ENCODE measurements at regions not wholly inside any gene's neighbourhood (a gene's known extent, or its start where the extent isn't known, plus 50 kb on each side); places are given as distances from the start of the nearest gene placed in this dataset.
"Not testable (repeated sequence)": the region's sequence is repeated elsewhere in the genome, so short reads cannot be mapped to it uniquely, and the experiment has no call there.

DNA sequence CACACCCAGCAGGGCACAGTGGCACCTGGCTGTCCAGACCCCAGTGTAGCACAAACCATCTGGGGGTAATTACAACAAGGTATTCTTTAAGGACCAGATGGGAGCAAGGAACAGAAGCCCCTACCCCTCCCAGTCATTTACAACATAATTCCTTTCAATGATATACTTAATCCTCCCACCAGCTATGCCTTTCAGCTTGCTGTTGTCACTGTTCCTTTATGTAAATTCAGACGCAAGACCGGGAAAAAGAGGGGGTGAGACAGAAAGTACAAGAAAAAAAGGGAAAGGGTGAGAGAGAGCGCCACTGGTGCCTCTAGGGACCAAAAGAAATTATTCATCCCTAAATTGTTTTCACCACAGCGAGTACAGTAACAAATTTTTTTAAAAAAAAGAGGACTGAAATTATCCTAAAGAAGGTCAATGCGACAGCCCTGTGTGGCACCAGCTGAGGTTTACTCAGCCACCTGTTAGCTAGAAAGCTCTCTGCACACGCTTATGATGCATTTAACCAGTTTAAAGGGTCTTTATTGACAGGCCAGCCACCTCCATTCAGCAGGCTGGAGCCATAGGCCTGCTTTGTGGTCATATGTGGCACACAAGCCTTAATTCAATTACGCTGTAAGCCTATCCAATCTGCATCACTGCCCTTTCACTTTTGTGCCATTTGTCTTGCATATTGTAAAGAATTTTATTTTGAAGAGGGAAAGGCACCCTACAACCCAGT, 210.2 kb upstream of the ISL1 start:
- no peak for DNase-seq

DNA sequence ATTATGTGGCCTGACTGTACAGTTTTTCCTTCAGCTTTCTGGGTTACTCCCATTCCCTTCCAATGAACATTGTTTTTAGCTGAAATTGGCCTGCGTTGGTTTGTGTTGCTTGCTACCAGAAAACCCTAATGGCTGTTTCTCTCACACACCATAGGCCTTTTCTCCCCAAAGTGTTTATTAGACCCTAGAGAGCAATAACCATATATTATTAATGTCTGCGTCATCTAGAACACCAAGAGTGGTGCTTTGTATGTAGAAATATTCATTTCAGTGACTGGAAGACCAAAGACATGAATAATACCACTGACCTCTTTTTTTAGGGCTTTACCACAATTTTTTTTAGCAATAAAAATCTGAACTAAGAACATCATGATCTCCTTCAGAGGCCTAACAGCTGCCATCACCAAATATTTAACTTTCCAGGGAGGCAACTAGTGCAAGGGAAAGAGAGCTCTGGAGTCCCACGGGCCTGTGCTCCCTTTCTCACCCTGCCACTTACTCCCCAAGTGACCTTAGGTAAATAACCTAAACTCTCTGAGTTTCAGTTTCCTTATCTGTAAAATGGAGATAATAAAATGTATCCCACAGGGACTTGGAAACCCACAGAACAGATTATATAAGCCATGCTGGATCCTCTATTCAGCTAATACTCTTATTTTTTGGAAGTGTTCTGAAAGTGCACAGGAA, 201.9 kb upstream of the ISL1 start:
- no peak for DNase-seq

DNA sequence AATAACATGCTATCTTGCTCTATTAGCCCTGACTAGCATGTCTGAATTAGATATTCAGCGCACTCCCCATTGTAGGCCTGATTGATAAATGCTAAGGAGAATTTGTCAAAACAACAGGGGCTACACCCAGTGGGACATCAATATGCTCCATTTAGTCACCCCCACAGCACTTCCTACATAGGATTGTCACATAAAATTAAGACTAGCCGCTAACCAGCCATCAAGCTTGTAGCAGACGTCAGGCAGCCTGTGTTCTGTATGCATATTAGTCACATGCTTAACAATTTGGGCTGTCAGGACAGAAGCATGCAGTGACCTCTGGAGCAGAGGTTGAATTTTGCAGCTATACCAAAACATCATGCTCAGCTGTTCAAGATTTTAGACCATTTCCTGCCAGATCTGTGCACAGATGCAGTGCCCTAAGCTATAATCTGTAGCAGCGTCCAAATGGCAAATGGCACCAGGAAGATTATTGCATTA, 197.4 kb upstream of the ISL1 start:
- DNase-seq = no peak

DNA sequence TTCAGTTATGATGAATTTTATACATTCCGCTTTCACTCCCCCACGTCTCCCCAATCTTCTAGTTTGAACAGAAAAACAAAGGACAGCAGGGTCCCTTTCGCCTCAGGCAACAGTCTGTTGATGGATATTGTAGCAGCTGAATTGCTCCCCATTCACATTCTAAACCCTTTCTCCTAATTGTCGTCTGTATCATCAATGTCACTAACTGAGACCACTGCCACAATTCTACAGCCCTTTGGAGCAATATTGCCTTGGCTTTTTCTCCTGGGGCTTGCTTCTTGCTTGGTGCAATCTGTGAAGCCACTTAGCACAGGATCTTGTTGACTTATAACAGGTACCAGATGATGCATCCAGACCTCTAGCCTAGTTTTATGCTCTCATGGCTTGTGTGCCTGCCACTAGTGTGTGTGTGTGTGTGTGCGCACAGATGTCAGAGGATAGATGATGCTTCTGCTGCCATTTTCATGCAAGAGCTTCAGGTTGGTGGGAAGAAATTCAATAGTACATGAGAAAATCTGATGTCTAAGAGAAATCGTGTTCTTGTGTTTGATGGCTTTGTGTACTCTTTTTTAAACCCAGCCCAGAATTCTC, 195.2 kb upstream of the ISL1 start:
- no peak for DNase-seq

DNA sequence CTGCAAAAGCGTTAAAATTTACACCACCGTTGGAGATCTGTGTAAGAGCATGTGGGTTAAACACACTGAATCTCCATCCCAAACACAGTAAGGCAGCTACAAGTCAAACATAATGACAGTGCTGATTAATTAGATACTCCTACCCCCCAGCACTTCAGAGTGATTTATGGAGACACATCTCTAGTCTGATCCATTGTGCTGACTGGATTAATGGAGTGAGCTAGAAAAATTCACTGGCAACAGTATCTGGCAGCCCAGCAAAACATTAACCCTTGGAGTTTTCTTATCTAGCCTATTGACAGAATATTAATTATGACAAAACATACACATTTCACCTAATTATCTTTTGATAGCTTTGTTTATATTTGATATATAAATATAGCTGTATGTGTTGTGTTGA, 188.6 kb upstream of the ISL1 start:
- no peak for DNase-seq

DNA sequence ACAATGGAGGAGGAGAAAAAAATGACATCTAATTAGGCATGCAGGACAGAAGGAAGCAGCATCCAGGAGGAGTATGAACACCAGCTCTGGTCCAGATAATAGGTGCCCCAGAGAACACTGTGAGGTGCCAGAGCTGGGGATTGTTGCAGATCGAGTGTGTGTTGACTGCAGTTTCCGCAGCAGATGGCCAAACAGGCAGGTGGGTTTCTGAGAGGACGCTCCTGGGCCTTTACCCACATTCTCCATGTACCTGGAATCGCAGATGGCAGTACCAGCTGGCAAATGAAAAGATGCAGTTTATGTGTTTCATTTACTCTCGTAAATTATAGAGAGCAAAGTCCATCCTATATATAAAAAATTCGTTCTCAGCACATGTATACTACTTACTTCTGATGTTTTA, 182.2 kb upstream of the ISL1 start:
- DNase-seq = no peak

DNA sequence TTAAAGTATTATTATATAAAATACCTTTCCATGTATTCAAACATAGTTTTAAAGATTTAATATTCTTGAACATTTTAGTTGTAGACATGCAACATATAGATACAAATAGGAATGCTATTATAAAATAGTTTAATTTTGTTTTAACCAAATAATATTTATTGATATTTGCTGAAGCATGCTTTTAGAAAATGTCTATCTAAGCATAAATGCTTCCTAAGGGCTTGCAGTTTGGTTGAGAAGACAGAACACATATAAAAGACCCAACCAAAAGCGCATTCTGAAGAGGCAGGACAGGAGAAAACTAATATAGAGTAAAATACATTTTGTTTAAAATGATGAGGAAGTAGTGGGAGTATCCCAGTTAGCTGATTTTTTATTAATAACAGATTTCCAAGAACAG, 181.5 kb upstream of the ISL1 start:
- DNase-seq = no peak

DNA sequence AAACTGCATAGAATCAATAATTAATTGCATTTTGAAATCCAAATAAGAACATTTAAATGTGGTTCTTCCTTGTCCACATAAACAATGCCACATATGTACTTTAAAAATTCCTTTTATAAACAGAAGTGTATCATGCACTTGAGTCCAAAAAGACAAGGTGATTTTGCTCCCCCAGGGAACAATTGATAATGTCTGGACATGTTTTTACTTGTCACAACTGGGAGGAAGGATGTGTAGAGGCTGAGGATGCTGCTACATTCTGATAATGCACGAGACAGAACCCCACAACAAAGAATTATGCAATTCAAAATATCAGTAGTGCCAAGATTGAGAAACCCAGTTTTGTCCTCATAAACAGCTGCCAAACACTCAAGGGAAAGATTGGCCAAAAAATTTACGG, 181.1 kb upstream of the ISL1 start:
- DNase-seq = no peak

DNA sequence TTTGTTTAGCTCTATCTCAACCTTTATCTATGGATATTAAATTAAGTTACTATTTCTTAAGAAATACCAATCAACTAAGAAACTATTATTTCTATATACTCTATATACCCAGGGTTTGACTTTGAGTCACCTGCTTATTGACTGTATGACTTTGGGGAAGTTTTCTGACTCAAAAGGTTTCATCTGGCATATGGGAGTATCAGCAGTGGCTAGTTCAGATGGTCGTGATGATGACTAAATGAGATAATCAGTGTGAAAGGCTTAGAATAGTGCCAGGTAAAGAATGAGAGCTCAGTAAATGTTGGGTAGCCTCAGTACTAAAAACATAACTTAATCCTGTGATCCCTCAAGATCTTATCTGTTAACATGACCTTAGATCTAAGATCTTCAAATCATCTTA, 179.7 kb upstream of the ISL1 start:
- no peak for DNase-seq

DNA sequence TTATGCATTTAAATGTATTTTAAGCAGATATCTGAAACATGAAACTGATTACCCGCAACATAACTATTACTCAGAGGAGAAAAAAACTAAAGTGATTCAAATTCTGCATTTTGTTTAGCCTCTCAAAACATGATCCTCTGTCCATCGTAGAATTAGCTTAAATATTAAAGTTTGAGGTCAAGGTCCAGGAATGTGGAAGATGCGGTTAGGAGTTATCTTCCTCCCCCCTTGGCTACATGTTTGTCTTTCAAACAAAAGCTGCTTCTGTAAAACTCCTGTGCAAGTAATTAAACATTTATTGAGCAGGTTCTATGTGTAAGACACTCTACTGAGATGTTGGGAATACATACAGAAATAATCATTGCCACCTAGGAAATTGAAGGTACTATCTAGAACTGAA, 175.0 kb upstream of the ISL1 start:
- DNase-seq = no peak

DNA sequence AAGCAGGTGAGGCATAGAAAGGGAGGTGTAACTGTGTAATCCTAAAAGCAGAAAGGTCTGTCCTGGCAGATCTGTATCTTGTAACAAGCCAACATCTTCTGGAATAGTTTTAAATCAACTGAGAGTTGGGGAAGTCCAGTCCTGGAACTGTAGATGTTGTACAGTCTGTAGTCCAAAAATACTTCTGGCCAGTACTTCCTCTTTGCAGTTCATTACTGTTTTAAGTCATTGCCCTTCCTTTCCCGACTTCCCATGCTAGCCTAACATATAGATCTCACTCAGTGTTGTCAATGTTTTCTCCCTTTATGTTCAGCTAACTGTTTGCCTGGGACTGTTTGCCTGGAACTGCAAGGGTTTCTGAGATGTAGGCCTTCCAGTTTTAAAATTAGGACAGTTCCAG, 168.5 kb upstream of the ISL1 start:
- DNase-seq = no peak

DNA sequence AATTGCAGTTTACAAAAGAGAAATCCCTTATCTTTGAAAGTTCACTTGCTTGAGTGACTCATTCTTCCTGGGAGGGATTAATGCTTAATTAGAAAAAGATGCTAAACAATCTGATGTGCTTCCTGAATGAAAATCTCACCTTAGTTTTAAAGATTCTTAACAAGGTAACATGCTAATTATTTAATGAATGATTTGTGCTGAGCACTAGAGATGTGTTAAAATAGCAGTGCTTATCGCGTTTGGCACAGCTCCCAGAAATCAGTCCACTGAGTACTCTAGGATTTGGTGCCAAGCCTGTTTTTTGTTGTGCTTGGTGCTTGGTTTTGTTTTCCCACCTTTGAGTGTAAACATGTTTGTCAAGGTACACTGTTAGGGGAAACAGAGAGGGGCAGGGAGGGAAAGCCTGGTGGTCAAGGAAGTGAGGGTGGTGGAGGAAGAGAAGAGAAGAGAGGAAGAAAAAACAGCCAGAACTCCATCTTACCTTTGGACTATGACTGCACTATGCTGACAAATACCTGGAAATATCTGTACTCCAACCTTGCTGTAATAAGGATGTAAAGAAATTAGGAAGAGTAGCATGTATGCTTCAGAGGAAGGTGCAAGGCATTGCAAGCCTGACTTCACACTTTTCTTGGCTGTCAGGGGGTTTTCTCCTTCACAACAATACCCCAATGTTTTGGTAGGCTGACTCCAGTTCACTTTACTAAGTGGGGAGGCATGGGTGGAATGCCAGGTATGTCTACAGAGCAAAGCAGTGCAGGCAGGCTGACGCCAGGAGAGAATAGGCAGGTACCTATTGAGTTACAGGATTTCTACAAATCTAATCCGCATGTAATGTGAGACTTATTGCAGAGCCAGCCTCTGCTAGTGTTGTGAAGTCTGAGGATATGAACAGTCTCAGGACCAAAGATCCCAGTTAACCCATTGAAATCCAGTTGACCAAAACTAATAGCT, 157.2 kb upstream of the ISL1 start:
- DNase-seq = no peak

DNA sequence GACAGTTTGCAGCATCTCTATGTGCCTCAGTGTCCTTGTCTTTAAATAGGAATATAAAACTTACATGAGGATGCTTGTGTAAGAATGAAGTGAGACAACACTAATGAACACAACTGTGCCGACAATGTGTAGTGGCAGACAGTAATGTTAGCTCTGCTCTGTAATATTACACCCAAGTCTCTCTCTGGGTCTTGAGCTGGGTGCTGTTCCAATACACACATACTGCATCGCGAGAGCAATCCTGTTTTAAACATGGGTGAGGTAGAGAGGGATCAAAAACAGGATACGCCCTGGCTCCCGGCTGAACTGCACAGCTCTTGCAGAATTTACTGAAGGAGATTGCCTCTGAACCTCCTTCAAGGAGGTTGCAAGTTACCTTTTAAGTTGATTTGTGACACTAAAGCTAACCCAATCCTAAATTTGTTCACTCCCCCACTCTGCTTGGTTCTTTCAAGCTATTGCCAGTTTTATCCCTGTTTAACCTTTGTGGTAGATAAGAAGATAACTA, 155.2 kb upstream of the ISL1 start:
- DNase-seq = no peak

DNA sequence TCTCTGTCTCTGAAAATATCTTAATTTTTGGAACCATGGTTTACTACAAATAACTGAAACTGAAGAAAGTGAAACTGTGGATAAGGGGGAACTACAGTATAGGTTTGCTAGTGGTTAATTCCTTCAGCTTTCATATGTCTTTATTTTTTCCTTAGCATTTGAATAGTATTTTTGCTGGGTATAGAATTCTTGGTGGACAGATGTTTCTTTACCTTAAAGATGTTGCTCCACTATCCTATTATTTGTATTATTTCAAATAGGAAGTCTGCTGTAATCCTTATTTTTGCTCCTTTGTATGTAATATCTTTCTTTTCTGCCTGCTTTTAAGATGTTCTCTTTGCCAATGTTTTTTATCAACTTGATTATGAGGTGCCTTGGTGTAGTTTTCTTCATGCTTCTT, 152.9 kb upstream of the ISL1 start:
- DNase-seq = no peak

DNA sequence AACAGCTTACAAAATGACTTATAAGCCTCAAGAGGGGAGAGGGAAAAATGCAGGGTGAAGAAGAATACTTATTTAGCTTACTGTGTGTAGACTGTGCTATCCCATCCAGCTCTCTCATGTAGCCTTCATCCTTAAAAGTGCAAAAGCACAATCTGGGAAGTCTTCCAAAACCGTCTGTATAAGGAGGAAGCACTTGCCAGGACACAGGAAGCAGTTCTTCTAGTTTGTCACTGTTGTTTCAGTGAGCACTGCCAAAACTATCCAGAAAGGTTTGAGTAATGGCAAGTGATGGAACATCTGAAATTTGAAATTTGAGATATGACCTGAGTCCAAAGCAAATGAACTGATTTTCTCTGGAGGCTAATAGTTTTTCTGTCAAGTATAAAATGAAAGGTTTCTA, 140.8 kb upstream of the ISL1 start:
- no peak for DNase-seq

DNA sequence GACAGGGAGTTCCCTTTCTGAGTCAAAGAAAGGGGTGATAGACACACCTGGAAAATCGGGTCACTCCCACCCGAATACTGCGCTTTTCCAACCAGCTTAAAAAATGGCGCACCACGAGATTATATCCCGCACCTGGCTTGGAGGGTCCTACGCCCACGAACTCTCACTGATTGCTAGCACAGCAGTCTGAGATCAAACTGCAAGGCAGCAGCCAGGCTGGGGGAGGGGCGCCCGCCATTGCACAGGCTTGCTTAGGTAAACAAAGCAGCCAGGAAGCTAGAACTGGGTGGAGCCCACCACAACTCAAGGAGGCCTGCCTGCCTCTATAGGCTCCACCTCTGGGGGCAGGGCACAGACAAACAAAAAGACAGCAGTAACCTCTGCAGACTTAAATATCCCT, 132.3 kb upstream of the ISL1 start:
- not testable (repeated sequence) for DNase-seq

DNA sequence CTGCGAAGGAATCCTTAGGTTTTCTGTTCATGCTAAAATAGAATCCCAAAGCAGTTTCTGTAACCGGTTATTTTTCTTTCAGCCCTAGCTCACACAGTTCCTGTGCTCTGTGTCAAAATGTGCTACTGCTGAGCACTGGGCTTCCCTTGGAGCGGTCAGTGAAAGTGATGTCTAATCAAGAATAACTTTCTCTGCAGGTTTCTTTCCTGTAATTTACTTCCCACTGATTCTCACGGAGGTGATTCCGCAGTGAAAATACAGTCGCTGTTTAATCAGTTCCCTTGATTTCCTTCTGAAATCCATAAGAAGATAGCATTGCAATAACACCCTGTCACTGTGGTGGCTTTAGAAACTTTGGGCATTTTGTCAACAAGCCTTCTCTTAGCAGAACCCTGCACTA, 112.0 kb upstream of the ISL1 start:
- no peak for DNase-seq

DNA sequence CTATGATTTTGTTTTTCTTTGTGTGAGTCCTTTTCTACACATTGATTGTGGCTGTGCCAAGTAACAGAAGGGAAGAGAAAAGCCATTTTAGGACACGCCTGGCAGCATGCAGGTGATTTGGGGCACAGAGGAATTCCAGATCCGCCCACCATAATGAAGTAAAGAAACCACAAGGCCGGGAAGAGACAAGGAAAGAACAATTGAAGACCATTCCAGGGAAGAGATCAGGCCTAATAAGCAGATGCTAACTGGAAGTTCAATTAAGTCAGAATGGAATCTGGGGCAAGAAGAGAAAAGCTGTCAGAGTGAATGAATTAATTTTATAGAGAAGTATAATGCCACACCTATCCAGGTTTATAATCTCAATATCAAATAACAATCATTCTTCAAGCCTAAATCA, 110.2 kb upstream of the ISL1 start:
- no peak for DNase-seq

DNA sequence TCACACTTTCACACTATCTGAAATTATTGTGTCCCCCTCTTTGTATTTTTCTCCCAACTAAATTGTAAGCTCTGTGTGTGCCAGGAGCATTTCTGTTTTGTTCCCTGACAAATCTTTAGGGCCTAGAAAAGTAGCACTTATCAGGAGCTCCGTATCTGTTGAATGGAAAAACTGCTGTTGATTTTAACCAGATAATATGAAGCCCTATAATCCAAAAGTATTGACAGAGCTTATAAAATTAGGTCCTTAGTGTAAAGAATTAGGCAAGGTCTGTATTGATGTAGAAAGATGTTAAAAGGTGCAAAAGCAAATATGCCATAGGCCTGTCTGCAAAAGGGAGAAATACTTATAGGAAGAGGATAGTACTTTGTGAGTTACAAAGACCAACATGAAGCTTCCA, 109.4 kb upstream of the ISL1 start:
- DNase-seq = no peak

DNA sequence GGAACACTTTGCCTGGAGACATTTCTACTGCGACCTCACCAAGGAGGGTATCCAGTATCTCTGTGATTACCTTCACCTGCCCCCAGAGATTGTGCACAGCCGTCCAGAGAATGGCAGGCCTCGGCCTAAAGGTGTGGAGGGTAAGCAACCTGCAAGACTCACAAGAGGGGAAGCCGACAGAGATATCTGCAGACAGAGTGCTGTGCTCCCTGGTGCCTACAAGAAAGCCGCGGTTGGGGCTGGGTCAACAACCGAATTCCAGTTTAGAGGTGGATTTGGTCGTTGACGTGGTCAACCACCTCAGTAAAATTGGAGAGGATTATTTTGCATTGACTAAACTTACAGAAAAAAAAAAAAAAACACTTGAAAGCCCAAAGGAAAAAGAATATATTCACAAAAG, 107.8 kb upstream of the ISL1 start:
- no peak for DNase-seq

DNA sequence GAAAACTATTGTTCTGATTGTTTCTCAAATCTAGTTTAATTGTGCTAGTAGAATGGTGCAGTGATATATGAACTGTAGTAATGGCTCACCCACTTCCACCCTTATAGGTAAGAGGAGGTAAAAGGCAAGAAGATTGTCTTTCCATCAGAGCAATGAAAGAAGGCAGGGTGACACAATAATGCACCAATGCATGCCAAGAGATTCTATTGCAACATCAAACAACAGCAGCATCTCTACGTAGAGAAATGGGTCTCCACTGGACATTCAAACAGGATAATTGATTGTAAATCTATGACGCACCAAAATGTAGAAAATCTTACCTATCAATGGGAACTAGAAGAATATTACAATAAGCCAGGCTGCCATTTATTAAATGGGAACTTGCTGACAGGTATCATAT, 107.0 kb upstream of the ISL1 start:
- no peak for DNase-seq

DNA sequence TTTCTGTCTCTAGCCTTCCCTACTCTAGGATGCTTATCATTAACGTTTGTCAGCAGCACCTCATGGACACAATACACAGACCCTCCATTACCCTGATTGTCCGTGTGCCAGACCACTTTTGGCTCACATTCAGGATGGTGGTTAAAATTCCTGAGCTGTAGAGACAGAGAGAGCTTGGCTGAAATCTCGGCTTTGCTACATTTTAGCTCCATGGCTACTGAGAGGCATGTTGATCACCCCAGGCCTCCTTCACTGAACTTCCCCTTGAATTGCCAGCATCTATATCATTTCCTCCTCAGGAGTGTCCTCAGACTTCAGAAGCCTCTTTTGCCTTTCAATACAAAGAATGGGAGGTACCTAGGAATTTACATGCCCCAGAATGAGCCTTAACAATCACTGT, 104.7 kb upstream of the ISL1 start:
- DNase-seq = no peak

All from stimulated activated CD4-positive, alpha-beta T cell treated with anti-CD3 and anti-CD28 coated beads, Interleukin-4, amount 100 ng/mL, for 24 hours (primary cell).